ENCODE measurements at regions not wholly inside any gene's neighbourhood (a gene's known extent, or its start where the extent isn't known, plus 50 kb on each side); places are given as distances from the start of the nearest gene placed in this dataset.

- TF ChIP-seq, protein P1, sequence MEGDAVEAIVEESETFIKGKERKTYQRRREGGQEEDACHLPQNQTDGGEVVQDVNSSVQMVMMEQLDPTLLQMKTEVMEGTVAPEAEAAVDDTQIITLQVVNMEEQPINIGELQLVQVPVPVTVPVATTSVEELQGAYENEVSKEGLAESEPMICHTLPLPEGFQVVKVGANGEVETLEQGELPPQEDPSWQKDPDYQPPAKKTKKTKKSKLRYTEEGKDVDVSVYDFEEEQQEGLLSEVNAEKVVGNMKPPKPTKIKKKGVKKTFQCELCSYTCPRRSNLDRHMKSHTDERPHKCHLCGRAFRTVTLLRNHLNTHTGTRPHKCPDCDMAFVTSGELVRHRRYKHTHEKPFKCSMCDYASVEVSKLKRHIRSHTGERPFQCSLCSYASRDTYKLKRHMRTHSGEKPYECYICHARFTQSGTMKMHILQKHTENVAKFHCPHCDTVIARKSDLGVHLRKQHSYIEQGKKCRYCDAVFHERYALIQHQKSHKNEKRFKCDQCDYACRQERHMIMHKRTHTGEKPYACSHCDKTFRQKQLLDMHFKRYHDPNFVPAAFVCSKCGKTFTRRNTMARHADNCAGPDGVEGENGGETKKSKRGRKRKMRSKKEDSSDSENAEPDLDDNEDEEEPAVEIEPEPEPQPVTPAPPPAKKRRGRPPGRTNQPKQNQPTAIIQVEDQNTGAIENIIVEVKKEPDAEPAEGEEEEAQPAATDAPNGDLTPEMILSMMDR (IDR thresholded peaks at IDR 0.05; ENCODE audit: control insufficient read depth, extremely low read depth, insufficient read depth): no peak
- H3K4me3 ChIP-seq (ENCODE audit: low read depth, low read length): no peak overlapping the region
- DNase-seq (ENCODE audit: low read depth): peak; percentile 7
These were observed 127.1 kb downstream of the SLC30A10 start for GRCh38 chr1:219801156-219801820.

DNA sequence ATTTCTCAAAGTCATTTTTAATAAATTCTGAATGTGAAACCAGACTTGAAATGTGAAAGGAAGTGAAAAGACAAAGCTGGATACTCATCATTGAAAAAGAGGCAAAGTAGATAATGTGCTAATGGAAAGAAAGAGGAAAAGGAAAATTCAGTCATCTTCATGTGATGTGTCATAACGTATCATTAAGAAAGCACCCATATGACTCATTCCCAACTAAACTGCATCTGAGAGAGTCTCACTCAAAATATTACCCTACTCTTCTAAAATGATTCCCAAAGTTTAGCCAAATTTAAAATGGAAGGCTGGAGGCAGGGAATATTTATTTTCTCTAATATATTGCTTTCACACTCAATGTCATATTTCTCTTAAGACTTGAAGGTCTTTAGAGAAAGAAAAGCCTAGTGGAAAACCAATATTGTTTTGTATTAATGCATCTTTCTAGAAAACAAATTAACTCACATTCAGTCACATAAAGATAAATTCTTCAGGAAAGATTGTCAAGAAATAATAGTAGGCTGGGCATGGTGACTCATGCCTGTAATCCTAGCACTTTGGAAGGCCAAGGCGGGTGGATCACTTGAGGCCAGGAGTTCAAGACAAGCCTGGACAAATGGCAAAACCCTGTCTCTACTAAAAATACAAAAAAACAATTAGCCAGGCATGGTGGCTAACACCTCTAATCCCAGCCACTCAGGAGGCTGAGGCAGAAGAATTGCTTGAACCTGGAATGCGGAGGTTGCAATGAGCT is 129.9 kb downstream of the SLC30A10 start:
- no peak for DNase-seq (ENCODE audit: low read depth)
- TF ChIP-seq, protein P1 (IDR thresholded peaks at IDR 0.05; ENCODE audit: control insufficient read depth, extremely low read depth, insufficient read depth): no peak

GRCh38 chr1:219797683-219798082 is 130.7 kb downstream of the SLC30A10 start:
- no peak overlapping the region for H3K4me3 ChIP-seq (ENCODE audit: low read depth, low read length)
- TF ChIP-seq, protein P1 (IDR thresholded peaks at IDR 0.05; ENCODE audit: control insufficient read depth, extremely low read depth, insufficient read depth): no peak
- DNase-seq (ENCODE audit: low read depth): no peak

More for the DNA sequence above, 129.9 kb downstream of the SLC30A10 start:
- no peak overlapping the region for H3K4me3 ChIP-seq (ENCODE audit: low read depth, low read length)

GRCh38 chr1:219797009-219797408 is 131.3 kb downstream of the SLC30A10 start:
- TF ChIP-seq, protein P1 (IDR thresholded peaks at IDR 0.05; ENCODE audit: control insufficient read depth, extremely low read depth, insufficient read depth): no peak
- H3K4me3 ChIP-seq (ENCODE audit: low read depth, low read length): no peak overlapping the region
- DNase-seq (ENCODE audit: low read depth): no peak

DNA sequence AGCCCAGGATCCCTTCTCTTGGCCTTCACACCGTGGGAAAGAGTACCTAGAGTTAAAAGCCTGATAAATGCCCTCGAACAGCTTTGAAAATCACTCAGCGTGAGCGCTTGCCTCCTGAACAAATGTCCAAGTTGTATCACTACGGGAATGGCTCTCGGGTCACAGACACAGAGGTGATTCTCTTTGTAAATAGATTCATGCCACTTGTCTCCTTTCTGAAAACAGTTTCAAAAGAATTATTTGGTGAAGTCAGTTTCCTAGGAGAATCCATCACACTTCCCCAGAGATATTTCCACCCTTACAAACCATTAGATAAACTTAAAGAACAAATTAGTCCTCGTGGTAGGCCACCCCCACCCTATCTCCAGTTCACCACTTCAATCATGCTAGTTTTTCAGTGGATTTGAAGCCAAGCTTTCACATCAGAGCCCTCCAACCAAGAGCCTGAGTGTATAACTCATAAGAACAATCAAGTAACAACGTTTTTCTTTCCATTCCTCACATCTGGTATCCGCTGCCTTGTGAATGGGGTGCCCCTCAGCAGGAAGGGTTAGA is 132.9 kb downstream of the SLC30A10 start:
- DNase-seq (ENCODE audit: low read depth): no peak
- H3K4me3 ChIP-seq (ENCODE audit: low read depth, low read length): no peak overlapping the region
- TF ChIP-seq, protein P1 (IDR thresholded peaks at IDR 0.05; ENCODE audit: control insufficient read depth, extremely low read depth, insufficient read depth): no peak

GRCh38 chr1:219794085-219794743 is 134.1 kb downstream of the SLC30A10 start:
- H3K4me3 ChIP-seq (ENCODE audit: low read depth, low read length): no peak overlapping the region
- TF ChIP-seq, protein P1 (IDR thresholded peaks at IDR 0.05; ENCODE audit: control insufficient read depth, extremely low read depth, insufficient read depth): no peak
- DNase-seq (ENCODE audit: low read depth): no peak

Data from LNCaP clone FGC (cell line).